Adrenal gland (tissue), 5 donors: ENCODE measurements at regions not wholly inside any gene's neighbourhood (a gene's known extent, or its start where the extent isn't known, plus 50 kb on each side); places are given as distances from the start of the nearest gene placed in this dataset.

Experiments
- POLR2A ChIP-seq, 2 donors: fragments of 450-650 bp; IDR thresholded peaks; one replicate each; pipeline ENCODE4 v1.6.1; 2017; ENCODE audit warnings: antibody characterized with exemption in 2 of 2, mild to moderate bottlenecking in 2 of 2, moderate library complexity in 1 of 2
- TF ChIP-seq, protein P1 (sequence below), 6 experiments: fragments of 450-650 bp in 4 of 6; fragments of 200-600 bp in 2 of 6; sonication (generic) in 1 of 6; IDR thresholded peaks; 1 replicate in 5 of 6; 2 replicates in 1 of 6; pipeline versions ENCODE4 v1.5.1 to v1.8.0; 2016 to 2021; ENCODE audit warnings: antibody characterized with exemption in 6 of 6, mild to moderate bottlenecking in 2 of 6, moderate library complexity in 1 of 6
- donor health status: DM: no; HTN: no; CAD: no.

DNA sequence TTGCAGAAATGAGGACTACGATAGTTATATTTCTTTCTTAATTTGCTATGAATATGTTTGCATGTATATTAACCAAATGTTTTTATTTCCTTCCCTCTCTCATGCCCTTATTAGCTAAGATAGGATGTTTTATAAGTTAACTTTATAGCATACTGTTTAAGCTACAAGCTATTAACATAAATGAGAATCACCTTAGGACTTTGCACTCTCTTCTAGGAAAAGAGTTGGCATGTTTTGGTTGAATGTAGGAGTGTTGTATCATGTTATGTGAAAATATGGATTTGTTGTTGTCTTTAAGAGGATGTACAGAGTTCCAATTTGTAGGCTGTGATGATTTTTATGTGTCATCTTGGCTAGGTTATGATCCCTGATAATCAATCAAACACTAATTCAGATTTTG, 467.4 kb upstream of the SETBP1 start:
- TF ChIP-seq, protein P1, sequence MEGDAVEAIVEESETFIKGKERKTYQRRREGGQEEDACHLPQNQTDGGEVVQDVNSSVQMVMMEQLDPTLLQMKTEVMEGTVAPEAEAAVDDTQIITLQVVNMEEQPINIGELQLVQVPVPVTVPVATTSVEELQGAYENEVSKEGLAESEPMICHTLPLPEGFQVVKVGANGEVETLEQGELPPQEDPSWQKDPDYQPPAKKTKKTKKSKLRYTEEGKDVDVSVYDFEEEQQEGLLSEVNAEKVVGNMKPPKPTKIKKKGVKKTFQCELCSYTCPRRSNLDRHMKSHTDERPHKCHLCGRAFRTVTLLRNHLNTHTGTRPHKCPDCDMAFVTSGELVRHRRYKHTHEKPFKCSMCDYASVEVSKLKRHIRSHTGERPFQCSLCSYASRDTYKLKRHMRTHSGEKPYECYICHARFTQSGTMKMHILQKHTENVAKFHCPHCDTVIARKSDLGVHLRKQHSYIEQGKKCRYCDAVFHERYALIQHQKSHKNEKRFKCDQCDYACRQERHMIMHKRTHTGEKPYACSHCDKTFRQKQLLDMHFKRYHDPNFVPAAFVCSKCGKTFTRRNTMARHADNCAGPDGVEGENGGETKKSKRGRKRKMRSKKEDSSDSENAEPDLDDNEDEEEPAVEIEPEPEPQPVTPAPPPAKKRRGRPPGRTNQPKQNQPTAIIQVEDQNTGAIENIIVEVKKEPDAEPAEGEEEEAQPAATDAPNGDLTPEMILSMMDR (IDR thresholded peaks at IDR 0.05), result no peak
- no peak for TF ChIP-seq POLR2A (IDR thresholded peaks at IDR 0.05)
